GM19023 (cell line): ENCODE measurements at regions not wholly inside any gene's neighbourhood (a gene's known extent, or its start where the extent isn't known, plus 50 kb on each side); places are given as distances from the start of the nearest gene placed in this dataset.
"Not testable (repeated sequence)": the region's sequence is repeated elsewhere in the genome, so short reads cannot be mapped to it uniquely, and the experiment has no call there.

ENCODE experiments used
- ATAC-seq: cut with Tn5 transposase; IDR thresholded peaks from one replicate; pipeline ENCODE4 v1.9.1; 2021; ENCODE audit warnings: mild to moderate bottlenecking, moderate library complexity; ENCODE audit not compliant: unreplicated experiment

GRCh38 chr2:16416651-16417050 lies 249.0 kb downstream of the CYRIA start:
- no peak for ATAC-seq

DNA sequence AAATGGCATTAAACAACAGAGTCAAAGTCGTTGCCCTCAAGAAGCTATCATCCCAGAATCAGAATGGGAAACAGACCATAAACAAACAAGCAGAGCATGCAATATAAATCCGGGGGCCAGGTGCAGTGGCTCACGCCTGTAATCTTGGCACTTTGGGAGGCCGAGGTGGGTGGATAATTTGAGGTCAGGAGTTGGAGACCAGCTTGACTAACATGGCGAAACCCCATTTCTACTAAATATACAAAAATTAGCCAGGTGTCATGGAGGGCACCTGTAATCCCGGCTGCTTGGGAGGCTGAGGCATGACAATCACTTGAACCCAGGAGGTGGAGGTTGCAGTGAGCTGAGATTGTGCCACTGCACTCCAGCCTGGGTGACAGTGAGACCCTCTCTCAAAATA lies 249.8 kb downstream of the CYRIA start:
- ATAC-seq, result not testable (repeated sequence)

DNA sequence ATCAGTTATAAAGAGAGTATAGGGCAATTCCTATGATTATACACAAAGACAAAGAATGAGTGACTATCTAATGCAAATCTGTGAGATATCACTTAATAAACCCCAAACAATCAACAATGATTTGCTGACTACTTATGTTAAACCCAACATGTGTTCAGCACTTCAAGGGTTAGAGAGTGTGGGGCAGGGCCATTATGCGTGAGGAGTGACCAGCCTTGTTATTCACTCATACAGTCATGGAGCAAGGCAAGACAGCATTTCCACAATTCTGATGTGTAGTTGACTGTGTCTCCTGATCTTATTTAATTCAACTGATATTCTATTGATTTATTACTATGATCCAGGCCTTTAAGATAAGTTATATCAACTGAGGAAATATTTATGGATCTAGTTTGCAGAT lies 251.7 kb downstream of the CYRIA start:
- no peak for ATAC-seq

GRCh38 chr2:16413285-16413684 lies 252.3 kb downstream of the CYRIA start:
- ATAC-seq, result no peak

DNA sequence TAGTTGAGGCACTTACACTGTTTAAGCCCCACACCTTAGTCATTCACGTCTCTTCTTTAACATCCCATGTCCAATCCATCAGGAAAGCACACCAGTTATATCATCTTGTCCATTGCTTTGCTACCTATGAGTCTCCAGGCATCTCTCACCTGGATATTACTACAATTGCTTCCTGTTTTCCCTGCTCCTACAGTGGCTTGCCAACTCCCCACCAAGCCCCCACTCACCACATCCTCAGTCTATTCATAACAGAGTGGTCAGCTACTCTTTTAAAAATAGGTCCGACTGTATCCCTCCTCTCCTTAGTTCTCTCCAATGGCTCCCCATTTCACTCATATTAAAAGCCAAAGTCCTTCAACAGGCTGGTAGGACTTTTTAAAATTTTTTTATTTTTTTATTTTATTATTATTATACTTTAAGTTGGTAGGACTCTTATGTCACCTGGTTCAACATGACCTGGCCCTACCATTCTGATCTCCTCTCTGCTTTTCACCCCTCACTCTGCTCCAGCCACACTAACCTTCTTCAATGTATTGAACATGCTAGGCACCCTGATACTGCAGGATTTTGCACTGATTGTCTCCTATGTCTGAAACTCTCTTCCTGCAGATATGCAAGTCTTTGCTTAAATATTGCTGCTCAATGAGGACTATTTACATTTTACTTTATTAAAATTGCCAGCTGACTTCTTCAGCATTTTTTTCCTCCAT lies 253.2 kb downstream of the CYRIA start:
- ATAC-seq, result no peak

- no peak for ATAC-seq
These were observed 253.8 kb downstream of the CYRIA start for GRCh38 chr2:16411788-16412187.

- ATAC-seq, result no peak
These were observed 255.8 kb downstream of the CYRIA start for GRCh38 chr2:16409849-16410248.

GRCh38 chr2:16409006-16409390 lies 256.6 kb downstream of the CYRIA start:
- ATAC-seq, result no peak

DNA sequence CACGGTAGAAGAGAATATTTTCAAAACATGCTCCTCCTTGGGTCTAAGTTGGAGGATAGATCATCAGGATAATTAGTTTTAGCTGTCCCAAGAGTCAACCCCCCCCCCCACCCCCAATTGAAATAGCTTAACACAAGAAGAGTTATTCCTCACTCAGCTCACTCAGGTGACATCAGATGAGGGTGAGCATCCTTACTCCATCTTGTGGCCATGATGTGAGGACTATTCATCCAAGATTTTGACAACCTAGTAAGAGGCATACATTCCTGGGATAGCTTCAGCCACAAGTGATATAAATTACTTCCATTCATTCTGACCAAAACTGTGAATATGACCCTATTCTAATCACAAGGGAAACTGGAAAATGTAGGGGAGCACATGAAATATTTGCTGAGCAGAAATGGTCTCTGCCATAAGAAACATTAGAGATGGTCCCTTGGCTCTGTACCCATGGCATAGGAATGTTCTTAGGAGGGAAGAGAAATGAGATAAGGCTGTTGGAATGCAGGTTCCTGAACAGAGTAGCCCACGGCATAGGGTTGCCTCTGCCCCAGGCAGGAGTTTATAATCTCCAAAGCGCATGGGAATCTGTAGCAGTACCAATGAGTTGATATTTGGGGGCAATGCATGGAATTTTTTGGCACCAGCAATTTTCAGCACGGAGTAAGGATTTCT lies 257.2 kb downstream of the CYRIA start:
- no peak for ATAC-seq

DNA sequence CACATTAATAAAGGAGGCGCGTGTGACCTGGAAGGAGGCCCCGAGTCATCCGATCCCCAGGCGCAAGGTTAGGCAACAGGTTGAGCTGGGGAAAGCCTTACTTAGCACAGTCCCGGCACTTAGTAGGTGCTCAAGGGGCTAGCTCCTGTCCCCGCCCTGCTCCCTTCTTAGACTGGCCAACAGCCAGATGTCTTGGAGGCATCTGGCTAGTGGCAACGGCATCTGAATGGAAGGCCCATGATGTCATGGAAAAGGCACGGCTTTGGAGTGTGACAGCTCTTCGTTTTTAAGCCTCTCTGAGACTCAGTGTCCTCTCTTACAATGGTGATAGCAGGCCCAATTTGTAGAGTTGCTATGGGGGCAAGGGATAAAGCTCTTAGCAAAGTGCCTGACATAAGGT lies 258.3 kb downstream of the CYRIA start:
- ATAC-seq, result no peak

- ATAC-seq, result no peak
These were observed 258.9 kb downstream of the CYRIA start for GRCh38 chr2:16406496-16407289.

GRCh38 chr2:16405551-16405950 lies 260.1 kb downstream of the CYRIA start:
- no peak for ATAC-seq

DNA sequence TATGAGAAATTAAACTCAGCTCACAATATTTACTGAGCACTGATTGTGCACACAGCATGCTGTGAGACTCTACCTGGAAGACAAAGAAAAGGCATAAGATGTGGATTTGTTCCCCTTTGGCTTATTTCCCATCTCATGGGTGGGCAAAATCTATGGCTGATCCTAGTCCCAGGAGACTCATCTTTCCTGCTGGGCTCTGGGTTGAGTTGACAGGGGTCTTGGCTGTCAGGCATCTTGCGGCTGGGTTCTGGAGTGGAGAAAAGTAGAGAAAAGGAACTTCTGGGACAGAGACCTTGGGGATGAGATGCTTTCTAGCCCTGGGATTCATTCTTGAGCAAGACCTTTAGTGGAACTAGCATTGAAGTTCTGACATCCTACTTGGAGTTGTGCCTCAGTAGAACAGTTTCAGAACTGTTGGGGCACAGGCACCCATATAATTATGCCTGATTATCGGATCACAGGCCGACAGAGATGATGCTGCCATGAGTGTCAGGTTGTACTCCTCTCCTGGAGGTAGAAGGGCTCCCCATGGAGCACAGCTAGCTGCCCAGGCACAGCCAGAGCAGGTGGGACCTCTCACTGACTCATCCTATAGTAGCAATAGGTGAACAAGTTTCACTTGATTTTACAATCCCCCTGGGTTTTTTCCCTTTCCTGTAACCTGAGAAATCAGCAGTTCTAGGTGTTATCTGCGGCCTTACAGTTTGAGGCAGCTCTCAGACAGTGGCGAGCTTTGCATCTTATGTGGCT lies 260.9 kb downstream of the CYRIA start:
- ATAC-seq, result no peak

- ATAC-seq, result no peak
These were observed 261.5 kb downstream of the CYRIA start for GRCh38 chr2:16404146-16404545.

DNA sequence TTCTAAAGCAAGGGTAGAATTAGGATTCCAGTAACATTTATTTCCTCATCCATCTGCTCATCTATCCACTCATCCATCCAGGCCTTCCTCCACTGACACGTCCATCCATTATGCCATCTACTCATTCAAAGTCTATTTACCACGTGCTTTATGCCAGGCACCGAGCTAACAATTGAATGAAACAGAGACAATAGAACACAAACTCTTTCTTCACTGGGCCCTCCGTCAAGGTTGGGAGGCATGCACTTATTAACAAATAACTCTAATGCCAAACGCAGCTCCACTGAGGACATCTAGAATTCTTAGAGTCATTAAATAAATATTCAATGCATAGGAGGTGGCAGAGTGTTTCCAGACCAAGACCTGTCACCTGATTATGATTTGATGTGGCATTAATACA lies 262.7 kb downstream of the CYRIA start:
- no peak for ATAC-seq

GRCh38 chr2:16401761-16402300 lies 263.8 kb downstream of the CYRIA start:
- no peak for ATAC-seq

DNA sequence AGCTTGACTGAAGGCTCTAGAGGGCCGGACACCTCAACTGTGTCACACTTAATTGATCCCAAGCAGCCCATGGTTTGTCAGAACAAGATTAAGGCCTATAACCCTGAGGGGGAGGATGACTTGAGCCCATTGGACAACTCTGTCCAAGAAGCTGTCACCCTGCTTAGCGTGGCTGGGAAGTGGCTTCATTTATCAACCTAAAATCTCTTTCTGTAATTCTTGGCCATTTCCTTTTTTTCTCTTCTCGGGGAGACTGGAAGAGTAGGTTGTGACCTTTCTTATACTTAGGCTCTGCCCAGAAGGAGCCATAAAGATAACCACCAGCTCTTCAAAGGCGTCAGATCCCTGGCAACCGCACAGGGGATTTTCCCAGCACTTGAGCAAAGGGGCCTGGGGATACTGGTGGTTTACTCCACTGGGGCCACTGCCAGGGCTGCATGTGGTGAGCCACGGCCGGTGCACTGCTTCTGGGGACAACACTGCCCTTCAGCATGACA lies 265.5 kb downstream of the CYRIA start:
- ATAC-seq, result no peak

DNA sequence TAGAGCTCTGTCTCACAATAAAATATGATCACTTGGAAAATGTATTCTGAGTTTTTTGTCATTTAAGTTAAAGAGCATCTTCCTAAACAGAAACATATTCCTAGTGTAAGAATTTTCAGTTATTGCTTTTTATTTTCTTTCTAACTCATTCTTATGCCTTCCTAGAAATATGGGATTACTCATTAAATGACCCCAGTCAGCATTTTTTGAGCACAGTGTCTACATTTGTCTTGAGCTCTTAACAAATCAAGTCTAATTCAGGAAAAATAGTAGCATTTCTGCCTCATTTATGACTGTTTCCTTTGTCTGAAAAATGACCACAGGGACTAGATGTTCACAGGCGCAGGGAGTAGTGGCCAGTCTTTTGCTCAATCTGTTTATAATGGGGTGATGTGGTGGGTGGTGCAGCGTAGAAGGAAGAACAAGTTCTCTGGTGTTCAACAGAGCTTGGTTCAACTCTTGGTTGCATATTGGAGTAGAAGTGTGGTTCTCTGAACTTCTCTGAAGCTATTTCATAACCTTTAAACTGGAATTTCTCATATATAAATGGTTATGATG lies 267.1 kb downstream of the CYRIA start:
- ATAC-seq, result no peak

DNA sequence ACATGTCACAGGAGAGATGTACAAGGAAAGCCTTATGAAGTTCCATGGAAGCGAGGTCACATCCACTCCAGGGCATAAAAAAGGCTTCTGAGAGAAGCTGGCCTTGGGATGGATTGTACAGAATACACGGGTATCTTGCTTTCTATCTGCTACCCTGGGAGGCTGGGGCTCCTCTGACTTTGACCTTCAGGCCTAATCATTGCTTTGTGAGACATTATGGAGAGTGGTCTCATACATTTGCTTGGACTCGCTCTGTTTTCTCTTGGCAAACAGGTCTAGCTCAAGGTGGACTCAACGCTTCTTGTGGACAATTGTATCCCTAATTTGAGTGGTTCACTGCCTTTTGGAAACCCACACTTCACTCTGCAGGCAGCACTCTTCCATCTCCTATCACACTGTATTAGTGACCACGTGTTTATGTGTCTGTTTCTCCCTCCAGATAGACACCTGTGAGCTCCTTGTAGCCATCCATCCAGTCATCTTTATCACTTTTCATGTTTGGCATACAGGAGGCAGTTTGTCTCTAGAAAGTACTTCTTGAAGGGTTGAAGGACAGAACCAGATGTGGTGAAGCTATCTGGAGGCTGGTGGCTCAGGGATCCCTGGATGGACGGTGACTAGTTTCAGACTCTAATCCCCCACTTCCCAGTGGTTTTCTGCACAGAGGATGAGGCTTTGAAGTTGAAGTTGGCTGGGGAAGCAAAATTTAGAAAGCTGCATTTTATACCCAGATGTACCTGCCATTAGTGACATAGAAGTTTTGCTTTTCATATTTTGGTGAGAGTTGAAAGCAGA lies 267.8 kb downstream of the CYRIA start:
- ATAC-seq, result no peak

GRCh38 chr2:16396986-16397385 lies 268.6 kb downstream of the CYRIA start:
- ATAC-seq, result no peak
